HCT116 (cell line): ENCODE measurements at regions not wholly inside any gene's neighbourhood (a gene's known extent, or its start where the extent isn't known, plus 50 kb on each side); places are given as distances from the start of the nearest gene placed in this dataset.

Experiments used
- ATAC-seq: fragments of 200-7000 bp; cut with Tn5 transposase; 2 replicates; pipeline ENCODE4 v1.9.1; 2020; ENCODE audit warnings: mild to moderate bottlenecking, moderate library complexity
- BruUV-seq: library from RNA; stranded (reverse); fragments of 400-500 nt; replicated peaks from 2 replicates; lab custom pipeline; 2021; lab: Mats Ljungman, UMichigan
- CTCF ChIA-PET: fragments of 300-600 bp; sonication (Branson Sonifier 250); formaldehyde crosslinking; loops from one replicate; lab custom pipeline; 2021; ENCODE audit warnings: antibody characterized with exemption; lab: Charles Lee
- POLR2A ChIA-PET: fragments of 300-600, 350-600 bp; sonication (Branson Sonifier 250); formaldehyde crosslinking; loops from one replicate; lab custom pipeline; 2021; ENCODE audit warnings: antibody characterized with exemption; lab: Charles Lee
- RAD21 ChIA-PET, 2 experiments: fragments of 300-600 bp; sonication (Branson Sonifier 250); formaldehyde crosslinking; loops; one replicate each; lab custom pipeline; 2023; ENCODE audit warnings: low total read pairs in 2 of 2; ENCODE audit not compliant: uncharacterized antibody in 2 of 2, unreplicated experiment in 2 of 2, low non-redundant PET in 1 of 2; lab: Charles Lee
- DNase-seq: peaks from one replicate; pipeline ENCODE4 v3.0.0-alpha.2; 2010; ENCODE audit warnings: low read depth, low spot score
- H2AFZ ChIP-seq: fragments of 200-600 bp; shearing (Covaris generic), sonication (generic); 2 replicates; pipeline ENCODE4 v1.6.1; 2017; ENCODE audit warnings: low read depth, mixed run types, mixed read lengths, antibody characterized with exemption, low read length; ENCODE audit not compliant: poor library complexity, severe bottlenecking
- H3K27ac ChIP-seq: 2 replicates; pipeline ENCODE4 v1.5.1; 2012; ENCODE audit warnings: low read depth, low read length
- H3K27me3 ChIP-seq: fragments of 200-600 bp; sonication (generic); 2 replicates; pipeline ENCODE4 v1.6.1; 2016; ENCODE audit warnings: mixed run types, low read length, mixed read lengths; ENCODE audit not compliant: insufficient read depth
- H3K36me3 ChIP-seq, 2 experiments: fragments of 200-500 bp in 1 of 2; fragments of 200-600 bp in 1 of 2; sonication (Bioruptor generic) in 1 of 2; sonication (generic) in 1 of 2; 2 replicates each; pipeline versions ENCODE4 v1.5.1 to v1.6.1; 2014 to 2016; ENCODE audit warnings: low read length in 2 of 2, inconsistent platforms in 1 of 2, mixed read lengths in 1 of 2, mixed run types in 1 of 2; ENCODE audit not compliant: insufficient read depth in 2 of 2, control insufficient read depth in 1 of 2
- H3K4me1 ChIP-seq, 2 experiments: fragments of 200-600 bp in 1 of 2; sonication (generic) in 1 of 2; 2 replicates each; pipeline versions ENCODE4 v1.5.1 to v1.6.1; 2012 to 2017; ENCODE audit warnings: low read length in 2 of 2, inconsistent platforms in 1 of 2, mild to moderate bottlenecking in 1 of 2, mixed read lengths in 1 of 2, mixed run types in 1 of 2, moderate library complexity in 1 of 2; ENCODE audit not compliant: insufficient read depth in 2 of 2, control insufficient read depth in 1 of 2
- H3K4me2 ChIP-seq: fragments of 200-600 bp; sonication (generic); 2 replicates; pipeline ENCODE4 v1.6.1; 2017; ENCODE audit warnings: mixed run types, low read length, mixed read lengths
- H3K4me3 ChIP-seq, 2 experiments: fragments of 200-600 bp in 1 of 2; sonication (generic) in 1 of 2; replicated peaks in 1 of 2; 2 replicates each; pipeline ENCODE4 v1.5.1; 2011 to 2016; ENCODE audit warnings: low read length in 2 of 2, control low read depth in 1 of 2, low read depth in 1 of 2, mild to moderate bottlenecking in 1 of 2, mixed read lengths in 1 of 2, mixed run types in 1 of 2
- H3K79me2 ChIP-seq: fragments of 200-600 bp; sonication (generic); 2 replicates; pipeline ENCODE4 v1.6.1; 2017; ENCODE audit warnings: mild to moderate bottlenecking, mixed run types, low read length, moderate library complexity, mixed read lengths; ENCODE audit not compliant: insufficient read depth
- H3K9ac ChIP-seq: fragments of 200-600 bp; sonication (generic); 2 replicates; pipeline ENCODE4 v1.6.1; 2016; ENCODE audit warnings: low read length, mixed read lengths
- H3K9me2 ChIP-seq: fragments of 200-600 bp; sonication (generic), shearing (Covaris generic); 2 replicates; pipeline ENCODE4 v1.6.1; 2017; ENCODE audit warnings: mixed run types, mild to moderate bottlenecking, moderate library complexity; ENCODE audit not compliant: insufficient read depth
- H3K9me3 ChIP-seq, 2 experiments: fragments of 200-500 bp in 1 of 2; fragments of 200-600 bp in 1 of 2; sonication (Bioruptor generic) in 1 of 2; sonication (generic) in 1 of 2; 2 replicates each; pipeline ENCODE4 v1.6.1; 2014 to 2017; ENCODE audit warnings: low read length in 2 of 2, mixed read lengths in 2 of 2, inconsistent platforms in 1 of 2, low read depth in 1 of 2, mild to moderate bottlenecking in 1 of 2, mixed run types in 1 of 2, moderate library complexity in 1 of 2; ENCODE audit not compliant: control insufficient read depth in 1 of 2, insufficient read depth in 1 of 2
- H4K20me1 ChIP-seq: fragments of 200-600 bp; sonication (generic), shearing (Covaris generic); 2 replicates; pipeline ENCODE4 v1.6.1; 2017; ENCODE audit warnings: mixed run types, mild to moderate bottlenecking, moderate library complexity; ENCODE audit not compliant: insufficient read depth
- ATF3 ChIP-seq: IDR thresholded peaks from 2 replicates; pipeline ENCODE4 v1.6.1; 2012
- CBX3 ChIP-seq: IDR thresholded peaks from 2 replicates; pipeline ENCODE4 v1.6.1; 2012; ENCODE audit warnings: low read depth
- CTCF ChIP-seq, 3 experiments: fragments of 200-600 bp in 1 of 3; sonication (generic) in 1 of 3; IDR thresholded peaks in 2 of 3; conservative IDR thresholded peaks in 1 of 3; 2 replicates each; pipeline ENCODE4 v1.5.1; 2012 to 2017; ENCODE audit warnings: low read depth in 2 of 3, low read length in 2 of 3, antibody characterized with exemption in 1 of 3, borderline replicate concordance in 1 of 3, control low read depth in 1 of 3, mild to moderate bottlenecking in 1 of 3, mixed read lengths in 1 of 3, mixed run types in 1 of 3, moderate library complexity in 1 of 3; ENCODE audit not compliant: insufficient read depth in 1 of 3
- ELF1 ChIP-seq: IDR thresholded peaks from 2 replicates; pipeline ENCODE4 v1.6.1; 2012; ENCODE audit warnings: low read depth, borderline replicate concordance
- EZH2phosphoT487 ChIP-seq: fragments of 200-600 bp; IDR thresholded peaks from 2 replicates; pipeline ENCODE4 v1.6.1; 2018; ENCODE audit warnings: antibody characterized with exemption, borderline replicate concordance
- REST ChIP-seq: IDR thresholded peaks from 2 replicates; pipeline ENCODE4 v1.6.1; 2012; ENCODE audit warnings: low read depth
- YY1 ChIP-seq: IDR thresholded peaks from 2 replicates; pipeline ENCODE4 v1.6.1; 2011; ENCODE audit warnings: low read length, low read depth, moderate library complexity, mild to moderate bottlenecking; ENCODE audit not compliant: insufficient replicate concordance; ENCODE audit errors: extremely low read depth
- ZBTB33 ChIP-seq: IDR thresholded peaks from 2 replicates; pipeline ENCODE4 v1.6.1; 2011; ENCODE audit warnings: mild to moderate bottlenecking, low read length, moderate library complexity; ENCODE audit not compliant: insufficient replicate concordance; ENCODE audit errors: extremely low read depth
- ZNF274 ChIP-seq: fragments of 200-500 bp; sonication (Bioruptor generic); IDR thresholded peaks from 2 replicates; pipeline ENCODE4 v1.6.1; 2014; ENCODE audit warnings: mild to moderate bottlenecking, low read depth, low read length, inconsistent platforms
- intact Hi-C: fragments of 100-400 bp; cut with micrococcal nuclease; formaldehyde crosslinking; loops from 2 replicates; pipeline ENCODE4 v1.10.0; 2022

- no peak for TF ChIP-seq REST
- TF ChIP-seq ZNF274 = no peak
- TF ChIP-seq ZBTB33 = no peak
- TF ChIP-seq ELF1 = no peak
- TF ChIP-seq, all 23 proteins: peak for 0
These were observed 857.3 kb downstream of the GALR1 start (continued) for GRCh38 chr18:78106946-78107345.

GRCh38 chr18:78107363-78107762, 857.7 kb downstream of the GALR1 start:
- H3K4me3 ChIP-seq = no peak overlapping the region
- no peaks in the 10 kb centered on the region for H3K27me3 ChIP-seq
- ChIA-PET RAD21 (no interaction called here), CTCF (no interaction called here), POLR2A (no interaction called here)
- H3K9me2 ChIP-seq = no peaks in the 10 kb centered on the region
- H3K4me1 ChIP-seq = no peaks in the 10 kb centered on the region
- H3K4me2 ChIP-seq = no peak overlapping the region
- no peak for DNase-seq
- ATAC-seq = no peak
- no peak overlapping the region for H3K9ac ChIP-seq
- H4K20me1 ChIP-seq = no peaks in the 10 kb centered on the region
- no peaks in the 10 kb centered on the region for H3K79me2 ChIP-seq
- H3K36me3 ChIP-seq = no peaks in the 10 kb centered on the region
- intact Hi-C loops = no loop called here
- no TSS peak for BruUV-seq
- H3K9me3 ChIP-seq = peaks cover 8 to 24% of the 10 kb centered on the region in 2 experiments; a peak in 2 of 4 replicates
- no peak overlapping the region for H3K27ac ChIP-seq
- H2AFZ ChIP-seq = no peak overlapping the region
- no peak for TF ChIP-seq EZH2phosphoT487
- no peak for TF ChIP-seq CBX3
- TF ChIP-seq YY1 = no peak
- no peak for TF ChIP-seq REST
- TF ChIP-seq ATF3 = no peak
- TF ChIP-seq CTCF (IDR thresholded peaks at IDR 0.05 in 2 of 3, conservative IDR thresholded peaks at IDR 0.05 in 1 of 3; ENCODE audit: borderline replicate concordance in 1 of 3, insufficient read depth in 1 of 3, low read depth in 2 of 3, low read length in 2 of 3) = no peak
- no peak for TF ChIP-seq ZNF274
